MM.1S (cell line): ENCODE measurements at regions not wholly inside any gene's neighbourhood (a gene's known extent, or its start where the extent isn't known, plus 50 kb on each side); places are given as distances from the start of the nearest gene placed in this dataset.

Experiments used
- DNase-seq: peaks from one replicate; pipeline ENCODE4 v3.0.0-alpha.2; 2015
- H2AFZ ChIP-seq: fragments of 300-600 bp; sonication (generic); 2 replicates; pipeline ENCODE4 v1.6.0; 2016; ENCODE audit warnings: antibody characterized with exemption, low read length
- H3F3A ChIP-seq: fragments of 300-600 bp; sonication (generic); 2 replicates; pipeline ENCODE4 v1.6.1; 2016; ENCODE audit warnings: mild to moderate bottlenecking, antibody characterized with exemption, low read length, moderate library complexity, mixed read lengths; ENCODE audit not compliant: insufficient read depth
- H3K27ac ChIP-seq: fragments of 300-600 bp; sonication (generic); 2 replicates; pipeline ENCODE4 v1.5.1; 2016; ENCODE audit warnings: mild to moderate bottlenecking, low read length
- H3K27me3 ChIP-seq: fragments of 300-600 bp; sonication (generic); replicated peaks from 2 replicates; pipeline ENCODE4 v1.6.0; 2016; ENCODE audit warnings: low read length; ENCODE audit not compliant: insufficient read depth
- H3K36me3 ChIP-seq: fragments of 300-600 bp; sonication (generic); replicated peaks from 2 replicates; pipeline ENCODE4 v1.6.1; 2016; ENCODE audit warnings: mild to moderate bottlenecking, low read length, mixed read lengths; ENCODE audit not compliant: insufficient read depth
- H3K4me1 ChIP-seq: fragments of 300-600 bp; sonication (generic); 2 replicates; pipeline ENCODE4 v1.6.1; 2016; ENCODE audit warnings: low read length, mixed read lengths
- H3K4me2 ChIP-seq: fragments of 300-600 bp; sonication (generic); 2 replicates; pipeline ENCODE4 v1.6.0; 2016; ENCODE audit warnings: low read depth, low read length
- H3K4me3 ChIP-seq: fragments of 300-600 bp; sonication (generic); 2 replicates; pipeline ENCODE4 v1.5.1; 2016; ENCODE audit warnings: low read length, mixed read lengths
- H3K79me2 ChIP-seq: fragments of 300-600 bp; sonication (generic); 2 replicates; pipeline ENCODE4 v1.6.1; 2016; ENCODE audit warnings: mixed run types, low read length, mixed read lengths
- H3K9ac ChIP-seq: fragments of 300-600 bp; sonication (generic); 2 replicates; pipeline ENCODE4 v1.6.1; 2016; ENCODE audit warnings: low read length, mixed read lengths
- H3K9me2 ChIP-seq: fragments of 300-600 bp; sonication (generic); replicated peaks from 2 replicates; pipeline ENCODE4 v1.6.1; 2016; ENCODE audit warnings: mild to moderate bottlenecking, low read length, mixed read lengths; ENCODE audit not compliant: insufficient read depth
- H3K9me3 ChIP-seq: fragments of 300-600 bp; sonication (generic); replicated peaks from 2 replicates; pipeline ENCODE4 v1.6.1; 2016; ENCODE audit warnings: mild to moderate bottlenecking, low read length, mixed read lengths; ENCODE audit not compliant: insufficient read depth
- H4K20me1 ChIP-seq: fragments of 300-600 bp; sonication (generic); 2 replicates; pipeline ENCODE4 v1.6.1; 2016; ENCODE audit warnings: mild to moderate bottlenecking, low read length, moderate library complexity, mixed read lengths; ENCODE audit not compliant: insufficient read depth
- EZH2 ChIP-seq: fragments of 300-600 bp; sonication (generic); optimal IDR thresholded peaks from 2 replicates; pipeline ENCODE3; 2017; ENCODE audit warnings: low read depth, mild to moderate bottlenecking, antibody characterized with exemption, low read length, mixed read lengths
- EZH2phosphoT487 ChIP-seq: fragments of 300-600 bp; sonication (generic); IDR thresholded peaks from 2 replicates; pipeline ENCODE4 v1.6.1; 2018; ENCODE audit warnings: antibody characterized with exemption, low read length
- TF ChIP-seq, protein P1 (sequence below): fragments of 300-600 bp; sonication (generic); IDR thresholded peaks from 2 replicates; pipeline ENCODE4 v1.5.1; 2016; ENCODE audit warnings: antibody characterized with exemption, low read length, mixed read lengths

DNA sequence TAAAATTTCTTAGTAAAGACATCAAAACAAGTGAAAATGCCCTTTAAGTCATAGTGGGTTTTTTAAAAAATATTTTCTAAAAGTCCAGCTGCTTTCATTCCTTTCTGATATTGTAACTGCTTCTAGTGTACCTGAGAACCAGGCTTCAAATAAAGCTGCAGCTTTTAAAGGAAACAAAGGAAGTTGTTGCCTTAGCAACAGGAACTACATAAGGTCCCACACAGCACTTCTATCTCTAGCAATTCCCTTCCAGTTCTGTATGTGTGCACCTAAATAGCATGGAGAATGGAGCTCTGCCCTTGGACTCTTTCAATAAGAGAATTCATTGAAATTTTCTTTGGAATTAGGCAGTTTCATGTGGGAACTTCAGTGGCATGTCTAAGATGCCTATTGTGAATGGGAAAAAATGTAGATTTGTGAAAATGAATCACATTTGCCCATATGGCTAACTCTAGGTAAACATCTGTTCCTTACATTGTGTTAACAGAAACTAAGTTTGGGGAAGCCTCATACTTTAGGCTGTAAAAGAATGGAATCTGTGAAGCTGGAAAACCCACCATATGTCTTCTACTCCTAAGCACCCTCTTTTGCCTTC is 206.4 kb downstream of the KIF2B start:
- Histone ChIP-seq H3K27ac (no peak overlapping the region), H3K9me2 (no peaks in the 10 kb centered on the region), H3K36me3 (no peaks in the 10 kb centered on the region), H4K20me1 (no peaks in the 10 kb centered on the region), H2AFZ (no peak overlapping the region), H3K9ac (no peak overlapping the region), H3K27me3 (no peaks in the 10 kb centered on the region), H3F3A (no peaks in the 10 kb centered on the region), H3K4me3 (no peak overlapping the region), H3K9me3 (no peaks in the 10 kb centered on the region), H3K4me1 (no peaks in the 10 kb centered on the region), H3K79me2 (no peaks in the 10 kb centered on the region), H3K4me2 (no peak overlapping the region)
- no peak for TF ChIP-seq EZH2phosphoT487
- TF ChIP-seq, protein P1, sequence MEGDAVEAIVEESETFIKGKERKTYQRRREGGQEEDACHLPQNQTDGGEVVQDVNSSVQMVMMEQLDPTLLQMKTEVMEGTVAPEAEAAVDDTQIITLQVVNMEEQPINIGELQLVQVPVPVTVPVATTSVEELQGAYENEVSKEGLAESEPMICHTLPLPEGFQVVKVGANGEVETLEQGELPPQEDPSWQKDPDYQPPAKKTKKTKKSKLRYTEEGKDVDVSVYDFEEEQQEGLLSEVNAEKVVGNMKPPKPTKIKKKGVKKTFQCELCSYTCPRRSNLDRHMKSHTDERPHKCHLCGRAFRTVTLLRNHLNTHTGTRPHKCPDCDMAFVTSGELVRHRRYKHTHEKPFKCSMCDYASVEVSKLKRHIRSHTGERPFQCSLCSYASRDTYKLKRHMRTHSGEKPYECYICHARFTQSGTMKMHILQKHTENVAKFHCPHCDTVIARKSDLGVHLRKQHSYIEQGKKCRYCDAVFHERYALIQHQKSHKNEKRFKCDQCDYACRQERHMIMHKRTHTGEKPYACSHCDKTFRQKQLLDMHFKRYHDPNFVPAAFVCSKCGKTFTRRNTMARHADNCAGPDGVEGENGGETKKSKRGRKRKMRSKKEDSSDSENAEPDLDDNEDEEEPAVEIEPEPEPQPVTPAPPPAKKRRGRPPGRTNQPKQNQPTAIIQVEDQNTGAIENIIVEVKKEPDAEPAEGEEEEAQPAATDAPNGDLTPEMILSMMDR, result no peak
- no peak for TF ChIP-seq EZH2
- no peak for DNase-seq

DNA sequence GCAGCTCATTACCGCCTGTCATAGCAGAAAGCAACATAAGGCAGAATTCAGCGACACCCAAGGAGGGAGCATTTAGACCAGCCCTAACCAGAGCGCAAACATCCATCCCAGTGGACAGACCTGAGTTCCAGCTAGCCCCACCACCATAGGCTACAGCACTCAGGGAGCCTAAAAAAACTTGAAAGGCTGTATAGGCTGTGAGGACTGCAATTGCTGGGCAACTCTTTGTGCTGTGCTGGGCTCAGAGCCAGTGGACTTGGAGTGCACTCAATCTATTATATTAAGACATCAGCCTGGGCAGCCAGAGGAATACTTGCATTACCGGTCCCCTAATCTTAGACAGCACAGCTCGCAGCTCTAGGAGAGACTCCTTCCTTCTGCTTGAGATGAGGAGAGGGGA is 207.3 kb downstream of the KIF2B start:
- Histone ChIP-seq H3K9ac (no peak overlapping the region), H3K9me2 (no peaks in the 10 kb centered on the region), H3K36me3 (no peaks in the 10 kb centered on the region), H2AFZ (no peak overlapping the region), H3K4me2 (no peak overlapping the region), H3K4me1 (no peaks in the 10 kb centered on the region), H4K20me1 (no peaks in the 10 kb centered on the region), H3K79me2 (no peaks in the 10 kb centered on the region), H3K27ac (no peak overlapping the region), H3F3A (no peaks in the 10 kb centered on the region), H3K27me3 (no peaks in the 10 kb centered on the region), H3K4me3 (no peak overlapping the region), H3K9me3 (no peaks in the 10 kb centered on the region)
- TF ChIP-seq EZH2 (no peak), EZH2phosphoT487 (no peak)
- TF ChIP-seq, protein P1, result no peak
- DNase-seq, result no peak

DNA sequence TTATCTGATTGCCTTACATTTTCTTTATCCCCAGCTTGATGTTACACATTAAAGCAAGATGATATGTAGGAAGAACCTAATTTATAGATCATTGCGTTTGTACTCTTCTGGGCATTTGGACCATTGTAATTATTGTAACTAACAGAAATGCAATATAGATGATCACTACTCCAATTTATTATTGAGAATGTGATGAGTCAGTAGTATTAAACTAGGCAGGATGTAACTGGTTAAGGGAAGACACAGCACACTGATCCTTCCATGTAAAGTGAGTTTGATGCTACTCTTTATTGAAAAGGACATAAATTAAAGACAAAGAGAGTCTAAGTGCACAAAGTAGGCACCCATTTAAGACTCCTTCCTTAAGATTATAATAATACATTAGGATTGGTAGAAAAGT is 223.8 kb downstream of the KIF2B start:
- Histone ChIP-seq H3K9me2 (no peaks in the 10 kb centered on the region), H2AFZ (no peak overlapping the region), H3K36me3 (no peaks in the 10 kb centered on the region), H3K4me3 (no peak overlapping the region), H3K9ac (no peak overlapping the region), H3K4me1 (no peaks in the 10 kb centered on the region), H3F3A (no peaks in the 10 kb centered on the region), H3K9me3 (no peaks in the 10 kb centered on the region), H3K27me3 (no peaks in the 10 kb centered on the region), H3K79me2 (no peaks in the 10 kb centered on the region), H4K20me1 (no peaks in the 10 kb centered on the region), H3K27ac (no peak overlapping the region), H3K4me2 (no peak overlapping the region)
- TF ChIP-seq EZH2, result no peak
- TF ChIP-seq, protein P1, result no peak
- TF ChIP-seq EZH2phosphoT487, result no peak
- no peak for DNase-seq
